NOMO-1 treated with DMSO at 0.1 percent for 48 hours (cell line): ENCODE measurements at regions not wholly inside any gene's neighbourhood (a gene's known extent, or its start where the extent isn't known, plus 50 kb on each side); places are given as distances from the start of the nearest gene placed in this dataset.
"Not testable (repeated sequence)": the region's sequence is repeated elsewhere in the genome, so short reads cannot be mapped to it uniquely, and the experiment has no call there.

Experiments
- DNase-seq: peaks from one replicate; lab custom pipeline; 2025; ENCODE audit not compliant: unreplicated experiment; lab: John Stamatoyannopoulos, UW

DNA sequence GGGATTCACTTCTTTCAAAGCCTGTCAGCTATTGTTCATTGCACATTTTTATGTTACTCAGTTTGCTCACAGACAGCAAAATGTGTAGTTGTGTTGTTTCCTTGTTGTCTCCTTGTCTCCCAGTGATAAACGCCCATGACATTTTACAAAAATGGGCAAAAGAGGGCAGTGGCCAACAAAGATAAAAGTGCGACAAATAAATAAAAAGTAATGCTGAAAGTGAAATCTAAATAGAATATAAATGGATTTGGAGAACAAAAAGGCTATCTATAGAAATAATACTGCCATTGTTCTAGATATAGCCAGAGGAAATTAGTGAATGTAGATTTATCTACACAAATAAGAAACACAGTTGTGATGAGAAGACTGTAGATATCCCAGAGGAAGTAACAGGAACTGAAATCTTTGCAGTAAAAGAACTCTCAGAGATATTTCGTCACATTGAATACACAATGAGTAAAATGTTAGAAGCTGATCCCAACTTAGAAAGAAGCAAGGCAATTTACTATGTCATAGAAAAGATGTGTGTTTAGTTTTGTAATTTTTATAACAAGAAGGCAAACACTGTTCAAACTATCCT, 1186.2 kb upstream of the FAM98A start:
- DNase-seq: peak; percentile 3

DNA sequence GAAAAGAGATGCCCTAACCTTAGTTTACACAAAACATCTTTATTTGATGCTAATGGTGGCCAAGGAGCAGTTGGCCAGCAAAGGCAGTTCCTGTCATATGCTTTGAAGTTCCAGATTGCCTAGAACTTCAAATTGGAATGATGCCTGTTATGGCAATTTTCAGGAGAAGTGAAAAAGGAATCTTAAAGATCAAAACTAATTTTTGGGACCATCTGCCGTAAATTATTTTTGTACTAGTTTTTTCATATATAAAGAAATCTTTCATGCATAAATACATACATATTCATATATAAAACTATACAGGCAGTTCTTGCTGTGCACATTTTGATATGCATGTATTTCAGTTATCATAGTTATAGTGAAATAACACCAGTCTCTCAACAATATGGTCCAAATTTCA, 1185.6 kb upstream of the FAM98A start:
- no peak for DNase-seq

DNA sequence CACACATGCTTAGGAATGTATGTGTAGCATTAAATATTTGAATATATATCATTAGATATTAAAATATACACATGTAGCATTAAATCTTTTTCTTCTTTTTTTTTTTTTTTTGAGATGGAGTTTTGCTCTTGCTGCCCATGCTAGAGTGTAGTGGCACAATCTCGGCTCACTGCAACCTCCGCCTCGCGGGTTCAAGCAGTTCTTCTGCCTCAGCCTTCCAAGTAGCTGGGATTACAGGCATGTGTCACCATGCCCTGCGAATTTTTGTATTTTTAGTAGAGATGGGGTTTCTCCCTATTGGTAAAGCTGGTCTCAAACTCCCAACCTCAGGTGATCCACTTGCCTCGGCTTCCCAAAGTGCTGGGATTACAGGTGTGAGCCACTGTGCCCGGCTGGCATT, 1151.6 kb upstream of the FAM98A start:
- not testable (repeated sequence) for DNase-seq

DNA sequence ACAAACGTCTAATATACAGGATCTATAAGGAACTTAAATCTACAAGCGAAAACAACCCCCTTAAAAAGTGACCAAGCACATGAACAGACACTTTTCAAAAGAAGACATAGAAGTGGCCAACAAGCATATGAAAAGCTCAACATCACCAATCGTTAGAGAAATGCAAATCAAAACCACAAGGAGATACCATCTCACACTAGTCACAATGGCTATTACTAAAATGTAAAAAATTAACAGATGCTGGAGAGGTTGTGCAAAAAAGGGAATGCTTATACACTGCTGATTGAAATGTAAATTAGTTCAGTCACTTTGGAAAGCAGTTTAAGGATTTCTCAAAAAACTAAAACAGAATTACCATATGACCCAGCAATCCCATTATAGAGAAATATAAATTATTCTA, 1148.5 kb upstream of the FAM98A start:
- no peak for DNase-seq

DNA sequence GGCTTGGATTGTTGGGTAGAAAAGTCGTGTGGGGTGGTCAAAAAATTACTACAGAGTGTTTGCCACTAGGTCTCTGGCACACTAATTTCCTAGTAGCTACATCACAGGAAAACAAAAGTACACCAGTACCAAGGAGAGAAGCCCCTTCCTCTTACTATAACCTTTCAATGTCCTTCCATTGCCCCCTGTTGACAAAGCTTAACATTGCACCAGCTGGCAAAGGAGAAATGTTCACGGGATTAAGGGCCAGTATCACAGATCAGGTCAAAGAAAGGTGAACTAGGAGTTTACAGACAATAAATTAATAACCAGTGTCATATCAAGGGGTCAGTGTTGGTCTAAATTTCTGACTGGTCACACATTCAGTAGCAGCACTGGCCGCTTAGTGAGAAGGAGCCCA, 1139.6 kb upstream of the FAM98A start:
- no peak for DNase-seq

DNA sequence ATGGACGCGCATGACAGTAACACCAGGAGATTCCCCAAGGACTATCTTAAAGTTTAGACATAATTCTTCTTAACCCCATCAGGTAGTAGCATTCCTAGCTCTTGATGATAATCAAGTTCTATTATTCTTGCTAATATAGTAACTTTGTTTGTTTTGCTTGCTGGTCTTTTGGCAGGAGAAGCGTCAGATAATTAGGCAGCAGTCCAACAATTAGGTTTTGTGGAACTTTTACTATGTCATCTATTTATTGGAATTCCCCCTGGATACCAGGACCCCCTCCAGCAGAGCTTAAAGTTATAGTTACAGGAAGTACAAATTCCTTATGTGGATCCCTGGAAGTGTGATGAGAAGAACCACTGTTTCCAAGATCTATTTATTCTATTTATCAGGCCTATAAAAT, 1138.0 kb upstream of the FAM98A start:
- DNase-seq: no peak

DNA sequence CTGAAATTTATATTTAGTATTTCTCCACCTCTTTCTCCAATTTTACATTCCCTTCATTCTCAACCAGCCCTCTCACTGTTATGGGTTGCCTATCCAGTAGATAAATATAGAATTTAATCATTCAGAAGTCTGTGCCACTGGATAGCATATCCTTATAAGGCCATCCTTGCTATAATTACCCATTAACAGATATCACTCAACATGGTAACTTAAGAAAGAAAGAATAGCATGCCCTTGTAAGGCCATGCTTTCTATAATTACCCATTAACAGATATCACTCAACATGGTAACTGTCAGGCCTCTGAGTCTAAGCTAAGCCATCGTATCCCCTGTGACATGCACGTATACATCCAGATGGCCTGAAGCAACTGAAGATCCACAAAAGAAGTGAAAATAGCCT, 1137.4 kb upstream of the FAM98A start:
- DNase-seq: no peak

DNA sequence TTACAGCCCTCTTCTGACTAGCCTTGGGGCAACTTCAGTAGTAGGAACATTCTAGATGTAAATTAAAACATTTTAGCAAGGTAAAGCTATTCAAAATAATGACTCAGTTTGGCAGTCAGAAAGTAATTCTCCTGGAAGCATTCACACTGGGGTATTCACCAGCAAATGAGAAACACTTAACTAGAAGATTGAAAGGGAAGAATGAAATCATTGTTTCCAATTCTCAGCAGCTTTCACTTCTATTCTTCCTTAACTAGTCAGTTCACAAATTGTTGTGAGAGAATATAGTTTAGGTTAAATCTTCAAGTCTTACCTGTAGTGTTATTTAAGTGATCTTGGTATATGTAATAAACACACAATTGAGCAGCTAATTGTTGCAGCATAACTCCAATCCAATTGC, 1135.6 kb upstream of the FAM98A start:
- DNase-seq: no peak

DNA sequence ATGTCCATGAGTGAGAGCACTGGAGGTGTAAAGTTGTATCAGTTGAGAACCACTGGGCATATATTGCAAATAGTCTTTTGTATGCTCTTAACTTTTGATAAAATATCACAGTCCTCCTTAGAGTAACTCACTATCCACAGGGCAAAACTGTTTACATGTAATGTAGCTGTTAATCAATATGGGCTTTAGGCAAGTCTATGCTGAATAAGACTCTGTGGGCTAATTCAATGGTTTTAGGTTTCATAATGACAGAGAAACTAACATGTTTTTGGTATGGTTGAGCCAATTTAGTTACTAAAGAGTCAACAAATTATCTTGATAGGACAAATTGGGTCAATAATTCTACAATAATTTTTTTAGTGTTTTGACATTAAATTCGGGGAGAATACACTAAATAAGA, 1134.9 kb upstream of the FAM98A start:
- DNase-seq: no peak

DNA sequence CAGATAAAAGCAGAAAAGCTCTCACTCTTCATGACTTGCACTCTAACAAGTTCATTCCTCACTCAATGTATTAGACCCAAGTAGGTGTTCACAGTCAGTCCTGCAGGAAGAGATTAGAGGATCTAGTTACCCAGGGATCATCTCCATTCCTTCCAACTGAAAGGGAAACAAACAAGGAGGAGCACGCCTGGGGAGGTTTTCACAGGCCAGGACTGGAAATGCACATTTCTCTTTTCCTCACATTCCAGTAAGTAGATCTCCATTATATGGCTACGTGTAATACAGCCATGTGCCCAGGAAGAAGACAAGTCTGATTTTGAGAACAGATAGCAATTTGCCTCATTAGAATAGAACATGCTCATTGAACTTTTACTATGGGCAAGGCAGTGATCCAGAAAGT, 1132.2 kb upstream of the FAM98A start:
- DNase-seq: no peak

DNA sequence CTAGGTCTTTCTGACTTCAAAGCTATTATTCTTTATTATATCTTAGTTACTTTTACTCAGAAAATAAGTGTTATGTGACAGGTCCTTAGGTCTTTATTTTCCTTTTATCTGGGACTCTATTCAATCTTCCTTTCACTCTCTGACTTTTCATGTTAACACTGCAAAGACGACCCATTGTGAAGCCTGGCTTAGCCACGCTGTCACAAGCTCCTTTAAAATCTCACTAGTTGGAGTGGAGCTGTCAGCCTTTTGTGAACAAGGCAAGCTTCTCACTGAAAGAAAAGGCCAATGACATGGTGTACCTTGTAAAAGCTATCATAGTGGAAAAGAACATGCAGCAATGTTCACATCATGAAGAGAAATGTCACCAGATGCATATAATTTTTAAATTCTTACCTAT, 1130.7 kb upstream of the FAM98A start:
- DNase-seq: no peak

DNA sequence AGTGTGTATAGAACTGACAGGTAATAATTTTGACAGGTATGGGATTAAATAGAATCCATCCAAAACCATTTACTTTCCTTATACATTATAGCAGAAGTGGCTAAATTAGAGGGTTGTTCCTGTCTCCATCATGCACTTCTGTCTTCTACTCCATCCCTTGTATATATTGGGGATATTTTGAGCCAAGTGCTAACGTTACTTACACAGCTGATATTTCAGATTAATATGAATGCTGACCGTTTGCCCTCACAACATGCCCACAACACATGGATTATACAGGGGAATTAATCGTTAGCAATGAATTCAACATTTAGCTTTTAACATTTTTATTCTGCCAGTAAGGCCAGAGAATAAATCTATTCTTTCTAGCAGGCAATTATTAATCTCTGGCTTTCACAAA, 1125.0 kb upstream of the FAM98A start:
- no peak for DNase-seq

DNA sequence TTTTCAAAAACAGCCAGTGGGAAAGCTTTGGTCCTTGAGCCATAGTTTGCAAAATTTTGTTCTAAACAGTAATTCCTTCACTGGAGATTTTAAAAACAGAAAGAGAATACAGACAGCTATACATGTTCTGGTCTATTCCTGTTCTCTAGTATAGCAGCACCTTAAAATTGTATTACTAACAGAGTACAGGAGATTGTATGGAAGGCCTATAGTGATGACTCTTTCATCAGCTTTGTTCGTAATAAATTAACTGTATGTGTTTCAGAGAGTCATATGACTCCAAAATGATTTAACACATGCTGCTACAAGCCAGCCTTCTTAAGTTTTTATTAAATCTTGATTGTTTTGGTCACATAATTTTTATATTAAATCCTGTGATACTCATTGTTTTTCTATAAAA, 1124.6 kb upstream of the FAM98A start:
- no peak for DNase-seq

DNA sequence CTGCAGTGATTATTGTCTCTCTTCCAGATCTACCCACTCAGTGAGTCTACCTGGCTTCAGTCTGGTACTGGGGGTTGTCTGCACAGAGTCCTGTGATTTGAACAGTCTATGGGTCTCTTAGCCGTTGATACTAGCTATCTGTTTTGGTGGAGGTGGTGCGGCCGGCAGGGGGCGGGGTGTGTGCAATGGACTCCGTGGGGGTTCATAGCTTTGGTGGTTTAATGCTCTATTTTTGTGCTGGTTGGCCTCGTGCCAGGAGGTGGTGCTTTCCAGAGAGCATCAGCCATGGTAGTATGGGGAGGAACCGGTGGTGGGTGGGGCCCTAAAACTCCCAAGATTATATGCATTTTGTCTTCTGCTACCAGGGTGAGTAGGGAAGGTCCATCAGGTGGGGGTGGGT, 1120.1 kb upstream of the FAM98A start:
- DNase-seq: no peak

DNA sequence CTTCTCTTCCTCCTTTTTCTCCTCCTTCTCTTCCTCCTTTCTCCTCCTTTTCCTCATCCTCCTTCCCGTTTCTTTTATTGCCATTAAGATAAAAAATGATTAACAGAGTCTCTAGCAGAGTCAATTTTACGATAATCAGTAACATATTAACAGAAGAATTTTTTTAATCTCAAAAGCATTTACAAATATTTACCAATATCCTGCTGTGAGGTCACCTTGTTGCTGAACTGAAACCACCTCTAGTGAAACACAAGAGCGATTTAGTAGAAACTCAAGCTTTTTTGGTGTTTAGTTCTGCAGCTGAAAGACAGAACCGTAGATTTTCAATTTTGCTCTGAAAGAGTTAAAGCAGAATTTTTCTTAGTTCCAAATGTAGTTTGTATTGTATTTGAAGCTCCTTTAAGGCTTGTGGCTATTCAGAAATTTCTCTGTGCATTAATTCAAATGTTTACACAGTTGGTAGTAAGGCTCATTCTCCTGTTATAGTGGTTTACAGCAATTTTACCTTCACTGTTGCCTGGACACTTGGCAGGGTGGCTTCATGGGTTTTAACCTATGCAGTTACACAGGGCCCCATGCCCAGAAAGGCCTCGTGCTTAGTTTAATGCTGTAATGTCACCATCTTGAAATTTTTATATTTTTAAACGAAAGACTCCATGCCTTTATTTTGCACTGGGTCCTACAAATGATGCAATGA, 1106.6 kb upstream of the FAM98A start:
- DNase-seq: no peak

DNA sequence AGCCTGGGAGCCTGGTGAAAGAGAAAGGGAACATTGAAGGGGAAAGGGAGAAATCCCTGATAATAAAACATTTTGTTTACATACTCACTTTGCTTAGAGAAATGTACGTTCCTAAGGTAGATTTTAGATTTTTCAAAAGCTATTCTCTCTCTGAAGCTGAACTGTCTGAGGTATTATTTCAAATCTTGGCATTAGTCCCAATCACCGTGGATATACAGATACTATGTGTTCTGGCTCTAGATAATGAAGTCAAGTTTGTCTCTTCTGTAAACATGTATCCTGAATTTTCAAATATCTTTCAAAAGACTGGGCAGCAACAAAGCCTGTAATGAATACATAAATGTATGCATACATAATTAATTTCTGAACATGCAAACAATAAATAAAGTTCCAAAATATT, 1104.2 kb upstream of the FAM98A start:
- no peak for DNase-seq

DNA sequence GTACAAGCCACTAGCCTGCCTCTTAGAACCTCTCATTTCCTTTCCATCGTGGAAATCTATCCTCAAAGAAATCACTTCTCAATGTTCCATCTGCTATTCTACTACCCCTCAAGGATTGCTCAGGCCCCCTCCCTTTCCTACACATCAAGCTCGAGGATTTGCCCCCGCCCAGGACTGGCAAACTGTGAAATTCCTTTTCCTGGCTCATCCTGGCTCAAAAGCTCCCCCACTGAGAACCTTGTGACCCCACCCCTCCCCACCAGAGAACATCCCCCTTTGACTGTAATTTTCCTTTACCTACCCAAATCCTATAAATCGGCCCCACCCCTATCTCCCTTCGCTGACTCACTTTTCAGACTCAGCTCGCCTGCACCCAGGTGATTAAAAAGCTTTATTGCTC, 1103.3 kb upstream of the FAM98A start:
- not testable (repeated sequence) for DNase-seq

DNA sequence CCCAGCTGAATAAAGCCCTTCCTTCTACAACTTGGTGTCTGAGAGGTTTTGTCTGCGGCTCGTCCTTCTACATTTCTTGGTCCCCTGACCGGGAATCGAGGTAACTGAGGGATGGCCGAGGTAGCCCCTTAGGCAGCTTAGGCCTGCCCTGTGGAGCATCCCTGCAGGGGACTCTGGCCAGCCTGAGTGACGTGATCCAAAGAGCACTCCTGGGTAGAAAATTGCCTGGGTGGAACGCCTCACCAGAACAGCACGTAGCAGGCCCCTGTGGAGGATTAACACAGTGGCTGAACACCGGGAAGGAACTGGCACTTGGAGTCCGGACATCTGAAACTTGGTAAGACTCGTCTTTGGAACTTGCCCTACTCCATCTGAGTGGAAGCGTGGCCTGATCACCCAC, 1078.5 kb upstream of the FAM98A start:
- DNase-seq: not testable (repeated sequence)

DNA sequence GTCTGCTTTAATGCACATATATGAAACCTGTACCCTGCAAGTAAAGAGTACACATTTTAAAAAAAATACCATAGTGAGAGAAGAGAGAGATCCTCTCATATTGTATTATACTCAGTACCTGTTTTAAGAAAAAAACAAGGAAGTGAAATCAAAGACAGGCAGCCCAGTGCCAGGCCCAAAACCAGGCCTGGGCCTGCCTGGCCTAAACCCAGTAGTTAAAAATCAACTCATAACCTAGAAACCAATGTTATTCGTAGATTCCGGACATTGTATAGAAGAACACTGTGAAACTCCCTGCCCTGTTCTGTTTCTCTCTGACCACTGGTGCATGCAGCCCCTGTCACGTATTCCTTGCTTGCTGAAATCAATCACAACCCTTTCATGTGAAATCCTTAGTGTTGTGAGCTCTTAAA, 1078.0 kb upstream of the FAM98A start:
- not testable (repeated sequence) for DNase-seq

DNA sequence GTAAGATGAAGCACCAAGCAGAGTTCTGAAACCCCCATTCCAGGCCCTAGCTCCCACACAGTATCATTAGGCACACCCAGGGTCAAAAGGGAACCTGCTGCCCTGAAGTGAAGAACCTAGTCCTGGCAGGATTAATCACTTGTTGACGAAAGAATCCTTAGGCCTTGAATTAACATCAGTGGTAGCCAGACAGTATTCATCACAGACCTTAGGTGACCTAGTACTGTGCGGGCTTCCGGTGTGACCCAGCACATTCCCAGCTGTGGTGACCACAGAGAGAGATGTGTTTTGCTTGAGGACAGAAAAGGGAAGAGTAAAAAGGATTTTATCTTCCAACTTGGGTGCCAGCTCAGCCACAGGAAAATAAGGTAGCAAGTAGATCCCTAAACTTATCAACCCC, 1071.4 kb upstream of the FAM98A start:
- no peak for DNase-seq

DNA sequence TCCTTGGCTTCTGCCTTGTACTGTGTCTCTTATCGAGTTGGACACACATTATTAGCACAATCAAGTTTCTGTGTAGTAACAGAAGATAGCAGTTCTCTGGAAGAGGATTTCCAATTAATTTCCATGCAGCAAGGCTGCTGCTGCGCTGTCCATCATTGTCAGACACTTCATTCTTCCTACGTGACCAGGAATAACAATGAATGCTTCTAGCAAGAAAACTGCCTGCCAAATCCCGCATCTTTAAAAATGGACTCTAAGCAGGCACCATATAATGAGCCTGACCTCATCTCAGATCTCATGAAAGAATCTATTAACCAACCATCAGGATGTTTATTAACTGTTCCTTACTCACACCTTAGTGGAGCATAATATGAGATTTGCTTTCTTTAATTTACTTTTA, 1067.7 kb upstream of the FAM98A start:
- no peak for DNase-seq

DNA sequence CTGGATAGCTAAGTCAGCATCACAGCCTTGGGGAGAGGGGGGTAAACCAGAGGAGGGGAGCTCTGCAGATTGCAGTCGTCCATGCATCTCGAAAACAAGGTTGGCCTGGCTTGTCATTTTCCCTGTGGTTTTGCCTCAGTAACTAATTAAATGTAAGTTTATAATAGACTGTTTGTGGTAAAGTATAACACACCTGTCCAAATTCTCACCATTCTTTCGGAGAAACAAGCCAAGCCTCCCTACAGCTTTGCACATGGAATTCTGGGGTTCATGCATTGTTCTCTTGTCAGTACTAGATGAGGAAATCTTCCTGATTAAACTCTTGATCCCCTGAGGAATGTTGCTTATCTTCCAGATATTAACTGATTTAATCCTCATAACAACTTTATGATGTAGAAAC, 1065.2 kb upstream of the FAM98A start:
- DNase-seq: no peak

DNA sequence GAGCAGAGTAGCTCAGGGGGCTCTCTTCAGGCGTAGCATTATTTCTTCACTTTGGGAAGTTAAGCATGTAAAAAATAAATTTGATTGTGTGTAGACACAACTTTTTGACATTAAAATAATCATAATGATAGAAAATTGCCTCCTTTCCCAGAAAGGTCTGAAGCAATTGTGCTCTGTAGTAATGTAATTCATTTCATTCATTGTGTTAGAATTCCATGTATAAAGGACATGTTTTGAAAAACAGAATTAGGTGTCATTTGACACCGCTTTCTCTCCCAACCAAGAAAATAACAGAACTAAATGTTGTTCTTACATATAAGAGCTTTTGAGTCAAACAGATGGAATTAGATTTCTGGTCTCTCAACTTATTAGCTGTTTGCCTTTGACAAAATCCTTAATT, 1064.2 kb upstream of the FAM98A start:
- no peak for DNase-seq
